Astrocyte (in vitro differentiated cells and primary cell): ENCODE measurements at regions not wholly inside any gene's neighbourhood (a gene's known extent, or its start where the extent isn't known, plus 50 kb on each side); places are given as distances from the start of the nearest gene placed in this dataset.

Source experiments
- CTCF ChIP-seq: IDR thresholded peaks from 2 replicates; pipeline ENCODE4 v1.5.1; 2011; ENCODE audit warnings: low read depth, mild to moderate bottlenecking, inconsistent platforms, low read length, moderate library complexity; ENCODE audit not compliant: insufficient read depth
- EZH2 ChIP-seq: IDR thresholded peaks from 2 replicates; pipeline ENCODE4 v1.6.1; 2012; ENCODE audit warnings: mild to moderate bottlenecking, low read length, inconsistent platforms; ENCODE audit not compliant: insufficient read depth

- TF ChIP-seq EZH2 (no peak), CTCF (no peak)
These were observed 752.4 kb upstream of the VSTM2A start for GRCh38 chr7:53789741-53790140.
